GM12874 (cell line): ENCODE measurements at regions not wholly inside any gene's neighbourhood (a gene's known extent, or its start where the extent isn't known, plus 50 kb on each side); places are given as distances from the start of the nearest gene placed in this dataset.

Experiments
- TF ChIP-seq, protein P1 (sequence below): IDR thresholded peaks from 2 replicates; pipeline ENCODE4 v1.5.1; 2011; ENCODE audit warnings: low read depth, mild to moderate bottlenecking, control low read depth, low read length, moderate library complexity; ENCODE audit not compliant: insufficient read depth

DNA sequence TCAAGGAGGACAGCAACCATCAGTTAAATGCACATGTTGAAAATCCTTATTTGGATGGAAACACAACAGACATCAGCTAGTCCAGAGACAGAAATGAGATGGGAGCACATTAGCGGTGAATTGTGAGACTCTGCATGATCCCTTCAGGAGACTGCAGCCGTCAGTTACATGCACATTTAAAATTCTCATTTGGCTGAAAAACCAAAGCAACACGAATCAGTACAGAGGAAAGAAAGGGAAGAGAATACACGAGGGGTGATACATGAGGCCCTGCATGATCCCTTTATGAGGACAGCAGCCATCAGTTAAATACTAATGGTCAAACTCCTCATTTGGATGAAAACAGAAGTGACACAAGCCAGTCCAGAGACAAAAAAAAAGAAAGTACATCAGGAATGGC, 123.4 kb downstream of the PTPRS start:
- TF ChIP-seq, protein P1, sequence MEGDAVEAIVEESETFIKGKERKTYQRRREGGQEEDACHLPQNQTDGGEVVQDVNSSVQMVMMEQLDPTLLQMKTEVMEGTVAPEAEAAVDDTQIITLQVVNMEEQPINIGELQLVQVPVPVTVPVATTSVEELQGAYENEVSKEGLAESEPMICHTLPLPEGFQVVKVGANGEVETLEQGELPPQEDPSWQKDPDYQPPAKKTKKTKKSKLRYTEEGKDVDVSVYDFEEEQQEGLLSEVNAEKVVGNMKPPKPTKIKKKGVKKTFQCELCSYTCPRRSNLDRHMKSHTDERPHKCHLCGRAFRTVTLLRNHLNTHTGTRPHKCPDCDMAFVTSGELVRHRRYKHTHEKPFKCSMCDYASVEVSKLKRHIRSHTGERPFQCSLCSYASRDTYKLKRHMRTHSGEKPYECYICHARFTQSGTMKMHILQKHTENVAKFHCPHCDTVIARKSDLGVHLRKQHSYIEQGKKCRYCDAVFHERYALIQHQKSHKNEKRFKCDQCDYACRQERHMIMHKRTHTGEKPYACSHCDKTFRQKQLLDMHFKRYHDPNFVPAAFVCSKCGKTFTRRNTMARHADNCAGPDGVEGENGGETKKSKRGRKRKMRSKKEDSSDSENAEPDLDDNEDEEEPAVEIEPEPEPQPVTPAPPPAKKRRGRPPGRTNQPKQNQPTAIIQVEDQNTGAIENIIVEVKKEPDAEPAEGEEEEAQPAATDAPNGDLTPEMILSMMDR: no peak

DNA sequence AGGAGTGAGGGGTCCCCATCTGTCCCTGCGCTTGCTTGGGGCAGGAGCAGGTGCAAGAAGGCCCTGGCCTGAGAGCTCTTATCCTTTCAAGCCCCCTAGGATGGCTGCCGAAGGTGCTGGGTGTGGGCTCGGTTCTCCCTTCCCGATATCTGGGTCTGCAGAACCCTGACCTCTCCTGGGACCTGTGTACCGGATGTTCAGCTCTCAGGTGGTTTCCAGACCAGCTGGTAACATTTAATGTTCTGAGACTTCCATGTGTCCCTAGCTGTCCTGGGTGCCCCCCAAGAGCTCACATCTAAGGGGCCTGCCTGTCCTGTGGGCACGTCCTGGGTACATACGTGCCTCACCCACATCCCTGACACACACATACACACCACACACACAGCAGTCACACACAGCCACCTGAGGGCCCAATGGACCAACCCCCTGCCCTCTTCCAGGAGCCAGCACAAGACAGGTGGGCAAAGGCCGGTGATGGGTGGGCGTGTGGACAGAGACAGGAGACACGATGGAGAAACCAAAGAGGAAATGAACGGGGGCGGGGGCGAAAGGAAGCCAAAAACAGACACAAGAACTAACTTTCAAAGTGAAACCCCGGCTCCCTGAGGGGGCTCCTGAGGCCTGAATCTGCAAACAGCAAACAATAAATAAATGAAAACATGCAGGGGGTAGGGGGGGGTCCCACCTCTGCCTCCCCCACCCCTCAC, 124.3 kb downstream of the PTPRS start:
- TF ChIP-seq, protein P1: no peak

DNA sequence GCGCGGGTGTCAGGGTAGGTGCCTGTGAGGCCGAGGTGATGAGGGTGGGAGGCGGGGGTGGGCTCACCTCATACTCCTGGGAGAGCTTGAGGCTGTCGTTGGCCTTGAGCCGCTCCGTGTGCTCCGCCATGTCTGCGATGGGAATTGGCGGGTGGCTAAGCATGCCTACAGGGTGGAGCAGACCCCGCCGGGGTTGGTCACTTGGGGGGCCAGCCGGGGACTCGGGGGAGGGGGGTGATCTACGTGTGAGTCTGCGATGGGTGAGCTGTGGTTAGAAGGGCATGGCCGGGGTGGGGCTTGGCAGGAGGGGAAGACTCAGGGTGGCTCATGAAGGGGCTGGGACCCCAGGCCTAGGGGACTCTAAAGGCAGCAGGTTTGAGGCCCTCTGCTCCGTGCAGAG, 125.2 kb downstream of the PTPRS start:
- TF ChIP-seq, protein P1: no peak

DNA sequence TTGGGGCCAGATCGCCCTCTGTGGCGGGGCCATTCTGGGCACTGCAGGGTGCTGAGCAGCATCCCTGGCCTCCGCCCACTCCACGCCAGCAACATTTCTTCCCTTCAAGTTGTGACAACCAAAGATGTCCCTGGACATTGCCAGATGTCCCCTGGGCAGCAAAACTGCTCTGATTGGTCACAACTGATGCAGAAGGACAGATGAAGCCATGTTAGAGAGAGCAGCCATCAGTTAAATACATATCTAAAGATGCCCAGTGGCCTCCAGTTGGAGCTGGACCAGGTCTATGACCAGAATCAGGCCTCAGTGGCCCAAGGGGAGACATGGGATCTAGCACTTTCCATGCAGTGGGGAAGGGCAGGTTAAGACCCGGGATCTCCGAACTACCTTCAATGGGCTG, 125.7 kb downstream of the PTPRS start:
- TF ChIP-seq, protein P1: no peak

DNA sequence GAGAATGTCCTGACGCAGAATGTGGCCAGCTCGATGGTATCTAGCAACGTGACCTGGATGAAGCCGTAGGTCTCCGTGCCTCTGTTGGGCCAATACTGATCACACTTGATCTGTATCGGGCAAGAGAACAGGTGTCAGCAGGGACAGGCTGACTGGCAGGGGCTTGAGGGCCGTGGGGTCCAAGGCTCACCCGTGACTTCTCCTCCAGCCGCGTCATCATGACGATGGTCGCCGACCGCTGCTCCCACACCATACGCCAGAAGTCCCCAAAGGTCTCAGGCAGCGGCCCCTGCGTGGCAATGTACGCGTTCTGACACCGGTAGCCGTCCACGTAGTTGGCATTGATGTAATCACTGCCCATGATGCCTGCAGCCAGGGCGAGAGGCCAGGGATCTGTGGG, 126.2 kb downstream of the PTPRS start:
- TF ChIP-seq, protein P1: no peak

DNA sequence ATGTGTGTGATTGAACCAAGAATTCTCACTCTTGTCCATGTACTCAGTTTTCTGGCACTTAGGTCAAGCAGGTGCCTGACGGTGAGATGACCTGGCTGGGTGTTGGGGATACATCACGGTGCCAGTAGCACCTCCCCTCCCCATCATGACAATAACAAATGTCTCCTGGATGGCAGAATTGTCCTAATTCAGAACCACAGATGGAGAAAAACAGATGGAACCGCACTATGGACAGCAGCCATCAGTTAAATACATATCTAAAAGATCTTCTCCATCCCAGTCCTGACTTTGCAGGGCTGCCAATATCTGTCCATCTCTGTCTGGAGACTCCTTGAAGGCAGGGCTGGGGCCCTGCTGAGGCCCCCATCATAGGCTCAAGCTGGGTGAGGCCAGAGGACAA, 126.9 kb downstream of the PTPRS start:
- TF ChIP-seq, protein P1: no peak

DNA sequence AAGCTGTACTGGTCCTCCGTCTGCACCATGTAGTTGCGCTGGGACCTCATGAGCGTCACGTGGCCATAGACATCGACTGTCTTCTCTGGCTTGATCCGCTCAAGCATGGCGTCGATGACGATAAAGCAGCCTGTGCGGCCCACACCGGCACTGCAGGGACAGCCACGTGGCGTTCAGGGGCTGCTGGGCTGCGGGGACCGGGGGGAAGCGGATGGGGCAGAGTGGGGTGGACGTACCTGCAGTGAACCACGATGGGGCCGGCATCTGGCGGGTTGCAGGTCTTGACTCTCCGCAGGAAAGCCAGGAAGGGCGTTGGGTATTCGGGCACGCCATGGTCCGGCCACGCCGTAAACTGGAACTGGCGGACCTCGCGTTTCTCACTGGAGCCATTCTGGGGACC, 128.5 kb downstream of the PTPRS start:
- TF ChIP-seq, protein P1: no peak
